ENCODE measurements at regions not wholly inside any gene's neighbourhood (a gene's known extent, or its start where the extent isn't known, plus 50 kb on each side); places are given as distances from the start of the nearest gene placed in this dataset.

DNA sequence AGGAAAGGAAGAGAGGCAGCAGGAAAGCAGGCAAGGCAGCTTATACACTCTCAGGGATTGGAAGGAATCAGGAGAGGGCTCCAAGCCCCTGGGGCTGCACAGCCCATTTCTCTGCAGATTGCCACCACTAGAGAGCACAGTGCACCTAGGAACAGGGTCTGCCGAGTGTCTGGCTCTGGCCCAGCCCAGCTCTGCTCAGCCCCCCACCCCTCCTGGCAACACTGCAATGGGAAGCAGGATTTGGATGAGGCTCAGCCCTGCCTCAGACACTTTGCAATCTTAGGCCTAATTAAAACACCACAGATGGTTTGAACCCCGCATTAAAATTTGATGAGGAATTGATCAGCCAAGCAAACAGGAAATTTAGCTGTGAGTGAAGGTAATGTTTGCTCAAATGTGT is 252.7 kb downstream of the DHX35 start:
- peaks cover 7% of the 10 kb centered on the region for H3K4me1 ChIP-seq (ENCODE audit: control insufficient read depth, low read depth, low read length)
- peaks cover 39% of the 10 kb centered on the region for H3K27me3 ChIP-seq (ENCODE audit: control insufficient read depth, insufficient read depth, low read length)
- H3K36me3 ChIP-seq (ENCODE audit: control insufficient read depth, low read depth, low read length), result no peaks in the 10 kb centered on the region
- no peak overlapping the region for H3K4me3 ChIP-seq (ENCODE audit: low read length)
- H3K9ac ChIP-seq (ENCODE audit: low read length), result no peak overlapping the region
- H3K27ac ChIP-seq (ENCODE audit: low read length), result no peak overlapping the region
- H3K9me3 ChIP-seq (ENCODE audit: control insufficient read depth, low read depth, low read length), result no peaks in the 10 kb centered on the region

DNA sequence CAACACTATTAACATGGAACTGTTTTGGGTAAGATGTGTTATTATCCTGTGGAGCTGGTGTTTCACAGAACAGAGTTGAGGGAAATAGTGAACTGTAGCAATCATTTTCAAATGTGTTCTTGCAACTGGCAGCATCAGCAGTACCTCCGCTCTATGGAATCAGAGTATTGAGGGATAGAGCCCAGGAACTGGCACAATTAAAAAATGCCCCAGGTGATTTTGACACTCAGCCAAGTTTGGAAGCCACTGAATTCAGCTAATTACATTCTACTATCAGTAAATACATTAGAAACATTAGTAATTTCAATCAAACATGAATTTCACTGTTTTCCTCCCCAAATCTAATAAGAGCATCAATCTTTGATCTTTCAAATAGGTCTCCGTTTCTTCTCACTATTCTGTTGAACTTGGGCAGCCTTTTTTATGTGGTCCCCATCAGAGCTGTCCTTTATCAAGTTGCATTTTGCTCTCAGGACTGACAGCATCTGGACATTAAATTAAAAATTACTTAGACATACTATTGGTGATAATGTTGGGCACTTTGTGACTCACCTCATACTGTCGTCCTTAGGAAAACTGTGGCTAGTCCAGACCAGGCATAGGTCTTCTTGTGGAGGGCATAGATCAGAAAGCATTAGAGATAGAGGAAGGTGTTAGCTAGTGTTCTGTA is 251.5 kb downstream of the DHX35 start:
- no peak overlapping the region for H3K9ac ChIP-seq (ENCODE audit: low read length)
- no peak overlapping the region for H3K4me3 ChIP-seq (ENCODE audit: low read length)
- peaks cover 45% of the 10 kb centered on the region for H3K27me3 ChIP-seq (ENCODE audit: control insufficient read depth, insufficient read depth, low read length)
- H3K36me3 ChIP-seq (ENCODE audit: control insufficient read depth, low read depth, low read length), result no peaks in the 10 kb centered on the region
- H3K4me1 ChIP-seq (ENCODE audit: control insufficient read depth, low read depth, low read length), result peaks cover 7% of the 10 kb centered on the region
- H3K27ac ChIP-seq (ENCODE audit: low read length), result no peak overlapping the region
- H3K9me3 ChIP-seq (ENCODE audit: control insufficient read depth, low read depth, low read length), result no peaks in the 10 kb centered on the region

DNA sequence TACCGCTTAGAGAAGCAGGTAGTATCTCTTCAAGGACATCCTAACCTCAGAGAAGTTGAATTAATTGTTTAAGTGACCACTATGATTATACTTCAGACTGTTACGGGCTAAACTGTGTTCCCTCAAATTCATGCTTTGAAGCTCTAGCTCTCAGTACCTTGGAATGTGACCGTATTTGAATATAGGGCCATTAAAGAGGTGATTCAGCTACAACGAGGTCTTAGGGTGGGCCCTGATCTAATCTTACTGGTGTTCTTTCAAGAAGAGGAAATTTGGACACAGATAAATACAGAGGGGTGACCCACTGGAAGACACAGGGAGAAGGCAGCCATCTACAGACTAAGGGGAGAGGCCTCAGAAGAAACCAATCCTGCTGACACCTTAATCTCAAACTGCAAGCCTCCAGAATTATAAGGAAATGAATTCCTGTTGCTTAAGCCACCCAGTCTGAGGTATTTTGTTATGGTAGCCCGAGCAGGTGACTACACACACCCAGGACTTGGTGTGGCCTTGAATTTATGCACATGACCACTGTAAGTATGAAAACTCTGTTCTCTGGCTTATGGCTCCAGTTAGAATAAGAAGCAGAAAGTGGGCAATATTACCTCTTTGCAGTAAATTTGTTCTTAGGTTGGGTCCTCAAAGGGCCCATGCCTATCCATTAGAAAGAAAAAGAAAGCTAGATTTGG is 249.1 kb downstream of the DHX35 start:
- H3K4me1 ChIP-seq (ENCODE audit: control insufficient read depth, low read depth, low read length), result peaks cover 7% of the 10 kb centered on the region
- H3K27me3 ChIP-seq (ENCODE audit: control insufficient read depth, insufficient read depth, low read length), result peaks cover 45% of the 10 kb centered on the region

DNA sequence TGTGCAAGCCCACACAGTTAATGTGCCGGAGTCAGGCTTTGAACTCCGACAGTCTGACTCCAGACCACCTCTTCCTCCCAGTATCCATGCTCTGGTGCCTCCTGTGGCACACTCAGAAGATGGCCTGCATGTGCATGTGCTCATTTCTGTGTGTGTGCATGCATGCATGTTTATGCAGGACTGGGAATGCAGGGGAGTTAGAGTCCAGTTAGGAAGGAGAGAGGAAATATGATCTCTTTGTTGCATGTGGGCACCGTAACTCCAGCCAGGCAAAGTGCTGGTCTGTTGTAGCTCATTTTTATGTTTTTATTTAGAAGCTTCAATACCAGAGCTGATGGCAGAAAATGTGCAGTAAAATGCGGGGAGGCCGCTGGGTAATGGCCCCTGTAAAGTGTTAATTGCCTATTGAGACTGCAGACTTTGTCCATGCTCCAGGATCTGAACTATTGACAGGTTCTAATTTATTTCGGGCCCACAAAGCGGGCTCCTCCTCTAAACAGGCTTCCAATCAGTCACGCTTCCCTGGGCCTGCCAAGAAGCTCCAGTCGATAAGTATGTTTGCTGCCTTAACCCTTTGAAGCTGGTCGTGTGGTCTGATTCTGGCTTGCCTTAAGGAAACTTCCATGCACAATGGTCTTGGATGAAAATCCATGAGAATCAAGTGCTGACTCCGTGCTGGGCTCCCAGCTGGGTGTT is 248.3 kb downstream of the DHX35 start:
- H3K36me3 ChIP-seq (ENCODE audit: control insufficient read depth, low read depth, low read length), result no peaks in the 10 kb centered on the region
- H3K4me1 ChIP-seq (ENCODE audit: control insufficient read depth, low read depth, low read length), result peaks cover 7% of the 10 kb centered on the region
- H3K27ac ChIP-seq (ENCODE audit: low read length), result no peak overlapping the region
- no peak overlapping the region for H3K9ac ChIP-seq (ENCODE audit: low read length)
- H3K27me3 ChIP-seq (ENCODE audit: control insufficient read depth, insufficient read depth, low read length), result peaks cover 45% of the 10 kb centered on the region
- no peaks in the 10 kb centered on the region for H3K9me3 ChIP-seq (ENCODE audit: control insufficient read depth, low read depth, low read length)
- H3K4me3 ChIP-seq (ENCODE audit: low read length), result no peak overlapping the region

More for the DNA sequence above, 249.1 kb downstream of the DHX35 start:
- no peak overlapping the region for H3K4me3 ChIP-seq (ENCODE audit: low read length)
- no peak overlapping the region for H3K27ac ChIP-seq (ENCODE audit: low read length)
- H3K36me3 ChIP-seq (ENCODE audit: control insufficient read depth, low read depth, low read length), result no peaks in the 10 kb centered on the region
- no peaks in the 10 kb centered on the region for H3K9me3 ChIP-seq (ENCODE audit: control insufficient read depth, low read depth, low read length)
- no peak overlapping the region for H3K9ac ChIP-seq (ENCODE audit: low read length)

DNA sequence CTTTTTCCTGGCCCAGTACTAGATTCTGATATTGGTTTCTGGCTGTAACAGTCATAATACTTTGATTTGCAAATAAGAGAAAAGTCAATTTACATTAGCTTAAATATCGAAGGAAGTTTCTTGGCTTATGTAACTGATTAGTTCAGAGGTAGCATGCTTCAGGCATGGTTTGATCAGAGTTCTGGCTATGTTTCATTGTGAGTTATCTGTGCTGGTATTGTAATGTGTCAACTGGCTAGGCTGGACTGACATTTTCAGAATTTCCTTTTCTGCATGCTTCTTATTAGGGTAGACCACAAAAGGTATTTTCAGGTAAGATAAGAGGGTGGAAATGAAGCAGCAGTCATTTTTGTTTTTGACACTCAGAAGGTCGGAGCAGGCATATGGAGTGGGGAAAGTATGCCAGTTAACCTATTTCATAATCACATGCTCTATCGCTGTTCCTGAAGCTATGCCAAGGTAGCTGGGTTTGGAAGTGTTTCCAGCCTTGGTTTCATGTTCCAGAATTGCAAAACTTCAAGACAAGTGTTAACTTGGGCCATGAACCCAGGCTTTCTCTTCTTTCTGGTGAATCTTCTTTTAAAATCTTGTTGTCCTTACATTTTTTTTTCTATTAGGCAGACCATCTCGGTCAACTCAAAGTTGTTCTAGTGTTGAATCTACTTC is 244.9 kb downstream of the DHX35 start:
- no peaks in the 10 kb centered on the region for H3K36me3 ChIP-seq (ENCODE audit: control insufficient read depth, low read depth, low read length)
- H3K9me3 ChIP-seq (ENCODE audit: control insufficient read depth, low read depth, low read length), result no peaks in the 10 kb centered on the region
- peaks cover 7% of the 10 kb centered on the region for H3K4me1 ChIP-seq (ENCODE audit: control insufficient read depth, low read depth, low read length)
- no peak overlapping the region for H3K9ac ChIP-seq (ENCODE audit: low read length)
- H3K27ac ChIP-seq (ENCODE audit: low read length), result no peak overlapping the region
- H3K27me3 ChIP-seq (ENCODE audit: control insufficient read depth, insufficient read depth, low read length), result peaks cover 25% of the 10 kb centered on the region
- no peak overlapping the region for H3K4me3 ChIP-seq (ENCODE audit: low read length)

DNA sequence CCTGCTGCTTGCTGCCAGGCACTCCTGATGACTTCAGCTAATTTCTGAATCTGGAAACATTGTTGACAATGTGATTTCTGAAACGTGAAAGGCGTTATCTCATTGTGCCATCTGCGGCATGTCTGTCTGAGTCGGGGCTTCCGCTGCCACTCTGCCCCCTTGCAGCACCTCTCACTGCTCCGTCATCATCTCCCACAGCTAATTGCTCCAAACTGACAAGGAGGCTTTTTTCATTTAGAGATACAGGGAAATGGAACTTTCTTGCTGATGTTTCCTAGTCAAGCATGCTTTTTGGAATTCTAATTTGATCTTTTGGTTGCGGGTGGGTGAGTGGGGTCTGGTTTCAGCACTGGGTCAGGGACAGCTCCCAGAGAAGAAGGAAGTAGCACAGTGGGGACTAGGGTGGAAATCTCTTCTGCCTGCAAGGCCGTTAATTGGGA is 233.5 kb downstream of the DHX35 start:
- no peaks in the 10 kb centered on the region for H3K4me1 ChIP-seq (ENCODE audit: control insufficient read depth, low read depth, low read length)
- H3K4me3 ChIP-seq (ENCODE audit: low read length), result no peak overlapping the region
- H3K9ac ChIP-seq (ENCODE audit: low read length), result no peak overlapping the region
- H3K27ac ChIP-seq (ENCODE audit: low read length), result no peak overlapping the region
- no peaks in the 10 kb centered on the region for H3K36me3 ChIP-seq (ENCODE audit: control insufficient read depth, low read depth, low read length)
- H3K9me3 ChIP-seq (ENCODE audit: control insufficient read depth, low read depth, low read length), result no peaks in the 10 kb centered on the region
- no peaks in the 10 kb centered on the region for H3K27me3 ChIP-seq (ENCODE audit: control insufficient read depth, insufficient read depth, low read length)

DNA sequence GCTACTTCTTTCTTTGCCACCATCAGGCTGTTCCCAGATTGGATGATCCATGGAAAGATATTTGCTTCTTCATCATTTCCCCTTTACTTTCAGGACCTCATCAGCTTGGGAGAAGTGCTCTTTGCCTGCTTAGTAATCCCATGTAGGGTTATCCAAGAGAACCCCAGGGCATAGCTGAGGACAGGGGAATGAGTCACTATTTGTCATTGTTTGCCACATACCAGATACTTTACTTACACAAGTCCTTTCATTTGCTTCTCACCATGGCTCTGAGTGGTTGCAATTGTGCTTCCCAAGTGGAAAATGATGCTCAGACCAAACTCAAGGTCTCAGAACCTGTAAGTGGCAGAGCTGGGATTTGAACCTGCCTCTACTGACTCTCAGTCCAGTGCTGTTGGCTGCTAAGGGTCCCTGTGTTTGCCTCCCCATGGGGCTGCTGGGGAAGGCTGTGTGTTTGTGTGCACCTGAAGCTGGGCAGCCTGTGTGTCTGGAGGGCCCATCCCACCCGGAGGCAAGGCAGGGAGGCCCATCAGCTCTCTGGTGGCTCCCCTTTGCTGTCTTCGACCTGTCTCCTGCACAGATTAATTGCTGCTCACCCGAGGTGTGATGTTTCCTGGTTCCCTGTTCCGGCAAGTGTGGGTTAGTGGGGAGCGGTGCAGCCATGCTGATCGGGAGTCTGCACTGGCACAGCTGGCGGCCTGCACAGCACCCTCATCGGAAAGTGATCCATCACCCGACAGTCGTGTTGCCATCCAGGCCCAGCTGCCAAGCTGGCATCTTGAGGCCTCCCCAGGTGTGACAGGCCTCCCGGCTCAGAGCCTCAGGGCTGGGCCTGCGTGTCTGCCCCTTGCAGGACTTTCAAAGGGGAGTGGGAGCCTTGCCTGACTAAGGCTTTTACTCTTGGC is 228.8 kb downstream of the DHX35 start:
- H3K27ac ChIP-seq (ENCODE audit: low read length), result no peak overlapping the region
- no peaks in the 10 kb centered on the region for H3K4me1 ChIP-seq (ENCODE audit: control insufficient read depth, low read depth, low read length)
- no peaks in the 10 kb centered on the region for H3K27me3 ChIP-seq (ENCODE audit: control insufficient read depth, insufficient read depth, low read length)

DNA sequence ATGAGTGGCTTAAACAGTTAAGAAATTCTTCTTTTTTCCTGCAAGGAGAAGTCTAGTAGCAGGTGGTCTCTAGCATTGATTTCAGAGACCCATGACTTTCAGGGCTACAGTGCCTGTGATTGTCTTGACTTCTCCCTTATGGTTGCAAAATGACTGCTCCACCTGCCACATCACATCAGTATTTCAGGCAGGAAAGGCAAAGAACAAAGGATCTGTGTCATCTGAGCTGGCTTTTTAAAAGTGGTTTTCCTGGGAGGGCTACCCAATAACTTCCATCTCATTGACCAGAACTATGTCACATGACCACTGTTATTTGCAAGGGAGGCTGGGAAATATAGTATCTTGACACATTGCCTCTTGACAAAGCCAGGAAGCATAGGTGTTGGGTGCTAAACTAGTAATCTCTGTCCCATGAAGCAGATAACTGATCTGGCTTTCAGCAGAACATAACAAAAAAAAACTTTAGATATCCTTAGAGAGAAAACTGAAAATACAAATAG is 226.2 kb downstream of the DHX35 start:
- Histone ChIP-seq H3K27me3 (ENCODE audit: control insufficient read depth, insufficient read depth, low read length) (no peaks in the 10 kb centered on the region), H3K9me3 (ENCODE audit: control insufficient read depth, low read depth, low read length) (peaks cover 5% of the 10 kb centered on the region)

More for the DNA sequence above, 228.8 kb downstream of the DHX35 start:
- Histone ChIP-seq H3K9me3 (ENCODE audit: control insufficient read depth, low read depth, low read length) (no peaks in the 10 kb centered on the region), H3K36me3 (ENCODE audit: control insufficient read depth, low read depth, low read length) (no peaks in the 10 kb centered on the region), H3K4me3 (ENCODE audit: low read length) (no peak overlapping the region), H3K9ac (ENCODE audit: low read length) (no peak overlapping the region)

DNA sequence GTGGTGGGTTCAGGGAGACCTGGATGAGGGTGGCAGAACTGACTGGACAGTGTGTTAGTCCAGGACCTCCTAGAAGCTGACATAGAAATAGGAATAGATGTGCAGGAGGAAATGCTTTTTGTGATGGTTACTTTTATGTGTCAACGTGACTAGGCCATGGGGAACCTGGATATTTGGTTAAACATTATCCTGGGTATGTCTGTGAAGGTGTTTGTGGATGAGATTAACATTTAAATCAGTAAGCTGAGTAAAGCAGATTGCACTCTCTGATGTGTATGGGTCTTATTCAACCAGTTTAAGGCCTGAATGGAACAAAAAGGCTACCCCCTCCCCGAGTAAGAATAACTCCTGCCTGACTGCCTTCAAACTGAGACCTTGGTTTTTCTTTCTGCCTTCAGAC is 219.3 kb downstream of the DHX35 start:
- Histone ChIP-seq H3K4me3 (ENCODE audit: low read length) (no peak overlapping the region), H3K4me1 (ENCODE audit: control insufficient read depth, low read depth, low read length) (no peaks in the 10 kb centered on the region), H3K36me3 (ENCODE audit: control insufficient read depth, low read depth, low read length) (no peaks in the 10 kb centered on the region), H3K27me3 (ENCODE audit: control insufficient read depth, insufficient read depth, low read length) (no peaks in the 10 kb centered on the region), H3K9me3 (ENCODE audit: control insufficient read depth, low read depth, low read length) (peaks cover 5% of the 10 kb centered on the region), H3K27ac (ENCODE audit: low read length) (no peak overlapping the region), H3K9ac (ENCODE audit: low read length) (no peak overlapping the region)

More for the DNA sequence above, 226.2 kb downstream of the DHX35 start:
- no peak overlapping the region for H3K4me3 ChIP-seq (ENCODE audit: low read length)
- H3K4me1 ChIP-seq (ENCODE audit: control insufficient read depth, low read depth, low read length), result no peaks in the 10 kb centered on the region
- no peak overlapping the region for H3K9ac ChIP-seq (ENCODE audit: low read length)
- H3K36me3 ChIP-seq (ENCODE audit: control insufficient read depth, low read depth, low read length), result no peaks in the 10 kb centered on the region
- H3K27ac ChIP-seq (ENCODE audit: low read length), result no peak overlapping the region

DNA sequence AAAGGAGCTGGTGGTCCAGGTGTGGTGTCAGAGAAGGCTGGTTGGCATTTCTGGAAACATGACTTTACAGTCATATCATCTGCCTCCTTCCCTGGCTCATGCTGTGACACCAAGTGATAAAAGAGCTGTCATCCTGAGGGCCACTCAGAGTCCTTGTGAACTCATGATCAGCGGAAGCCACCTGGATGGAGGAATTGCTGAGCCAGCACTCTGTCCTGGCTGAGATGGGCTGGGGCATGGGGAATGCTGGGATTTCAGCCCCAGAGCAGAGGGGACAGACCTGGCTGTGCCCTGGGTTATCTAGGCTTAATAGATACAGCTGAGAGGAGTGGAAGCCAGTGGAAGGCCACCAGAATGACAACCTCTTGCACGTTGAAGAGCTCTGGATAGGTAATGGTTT is 214.3 kb downstream of the DHX35 start:
- no peaks in the 10 kb centered on the region for H3K27me3 ChIP-seq (ENCODE audit: control insufficient read depth, insufficient read depth, low read length)
- no peaks in the 10 kb centered on the region for H3K36me3 ChIP-seq (ENCODE audit: control insufficient read depth, low read depth, low read length)
- no peak overlapping the region for H3K27ac ChIP-seq (ENCODE audit: low read length)
- H3K4me3 ChIP-seq (ENCODE audit: low read length), result no peak overlapping the region
- H3K9me3 ChIP-seq (ENCODE audit: control insufficient read depth, low read depth, low read length), result no peaks in the 10 kb centered on the region
- H3K9ac ChIP-seq (ENCODE audit: low read length), result no peak overlapping the region
- no peaks in the 10 kb centered on the region for H3K4me1 ChIP-seq (ENCODE audit: control insufficient read depth, low read depth, low read length)
